ENCODE measurements at regions not wholly inside any gene's neighbourhood (a gene's known extent, or its start where the extent isn't known, plus 50 kb on each side); places are given as distances from the start of the nearest gene placed in this dataset.

DNA sequence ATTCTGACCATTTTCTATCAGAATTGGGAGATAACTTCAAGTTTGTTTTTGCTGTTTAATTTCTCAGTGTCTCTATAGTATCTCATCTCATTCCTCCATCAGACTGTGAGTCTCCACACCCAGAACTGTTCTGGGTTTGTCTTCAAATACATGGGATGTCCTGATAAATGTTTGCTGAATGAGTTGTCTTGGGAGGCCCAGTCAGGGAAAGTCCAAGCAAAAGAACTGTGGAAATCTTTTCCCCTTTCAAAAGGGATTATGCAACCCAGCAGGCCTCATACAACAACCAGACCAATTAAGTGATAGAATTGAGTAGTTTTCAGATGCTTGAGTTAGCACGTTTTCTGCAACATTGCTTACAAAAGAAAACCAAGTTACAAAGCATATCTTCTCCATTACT, 324.4 kb downstream of the BRINP1 start:
- H3K4me3 ChIP-seq = no peak overlapping the region
- TF ChIP-seq, protein P1, sequence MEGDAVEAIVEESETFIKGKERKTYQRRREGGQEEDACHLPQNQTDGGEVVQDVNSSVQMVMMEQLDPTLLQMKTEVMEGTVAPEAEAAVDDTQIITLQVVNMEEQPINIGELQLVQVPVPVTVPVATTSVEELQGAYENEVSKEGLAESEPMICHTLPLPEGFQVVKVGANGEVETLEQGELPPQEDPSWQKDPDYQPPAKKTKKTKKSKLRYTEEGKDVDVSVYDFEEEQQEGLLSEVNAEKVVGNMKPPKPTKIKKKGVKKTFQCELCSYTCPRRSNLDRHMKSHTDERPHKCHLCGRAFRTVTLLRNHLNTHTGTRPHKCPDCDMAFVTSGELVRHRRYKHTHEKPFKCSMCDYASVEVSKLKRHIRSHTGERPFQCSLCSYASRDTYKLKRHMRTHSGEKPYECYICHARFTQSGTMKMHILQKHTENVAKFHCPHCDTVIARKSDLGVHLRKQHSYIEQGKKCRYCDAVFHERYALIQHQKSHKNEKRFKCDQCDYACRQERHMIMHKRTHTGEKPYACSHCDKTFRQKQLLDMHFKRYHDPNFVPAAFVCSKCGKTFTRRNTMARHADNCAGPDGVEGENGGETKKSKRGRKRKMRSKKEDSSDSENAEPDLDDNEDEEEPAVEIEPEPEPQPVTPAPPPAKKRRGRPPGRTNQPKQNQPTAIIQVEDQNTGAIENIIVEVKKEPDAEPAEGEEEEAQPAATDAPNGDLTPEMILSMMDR (conservative IDR thresholded peaks at IDR 0.05; ENCODE audit: low read depth in 2 of 2) = no peak
- TF ChIP-seq, protein P2, sequence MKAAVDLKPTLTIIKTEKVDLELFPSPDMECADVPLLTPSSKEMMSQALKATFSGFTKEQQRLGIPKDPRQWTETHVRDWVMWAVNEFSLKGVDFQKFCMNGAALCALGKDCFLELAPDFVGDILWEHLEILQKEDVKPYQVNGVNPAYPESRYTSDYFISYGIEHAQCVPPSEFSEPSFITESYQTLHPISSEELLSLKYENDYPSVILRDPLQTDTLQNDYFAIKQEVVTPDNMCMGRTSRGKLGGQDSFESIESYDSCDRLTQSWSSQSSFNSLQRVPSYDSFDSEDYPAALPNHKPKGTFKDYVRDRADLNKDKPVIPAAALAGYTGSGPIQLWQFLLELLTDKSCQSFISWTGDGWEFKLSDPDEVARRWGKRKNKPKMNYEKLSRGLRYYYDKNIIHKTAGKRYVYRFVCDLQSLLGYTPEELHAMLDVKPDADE (IDR thresholded peaks at IDR 0.05) = no peak
- H3K36me3 Mint-ChIP-seq (ENCODE audit: low read depth) = no peaks in the 10 kb centered on the region
- 0 out of 2 replicates have a peak, but pooled peaks cover 4% of the 10 kb centered on the region for H3F3A ChIP-seq (replicated peaks; ENCODE audit: low read depth)
- H2AFZ ChIP-seq = peak overlapping the region; percentile 83; the same call in 1 of the 2 replicates
- 0 out of 3 replicates have a peak, but pooled peaks cover 3% of the 10 kb centered on the region for H3K9me3 Mint-ChIP-seq
- no peaks in the 10 kb centered on the region for H3K27me3 ChIP-seq (ENCODE audit: insufficient read depth)
- DNase-seq (ENCODE audit: low spot score) (no peak), ATAC-seq (no peak)
- H3K4me1 Mint-ChIP-seq = peaks cover 24% of the 10 kb centered on the region
- H3K4me1 ChIP-seq (ENCODE audit: insufficient read depth) = peaks cover 20% of the 10 kb centered on the region; the same call in 1 of the 2 replicates
- no peaks in the 10 kb centered on the region for H3K79me2 ChIP-seq (replicated peaks; ENCODE audit: insufficient read depth)
- no peak overlapping the region for H3K4me3 Mint-ChIP-seq
- no peaks in the 10 kb centered on the region for H3K36me3 ChIP-seq (ENCODE audit: insufficient read depth)
- no peak overlapping the region for H3K27ac ChIP-seq (ENCODE audit: low read depth)
- H3K27ac Mint-ChIP-seq = no peak overlapping the region
- no peaks in the 10 kb centered on the region for H4K20me1 ChIP-seq (replicated peaks; ENCODE audit: insufficient read depth)
- no peaks in the 10 kb centered on the region for H3K9me2 ChIP-seq (ENCODE audit: insufficient read depth)
- no peaks in the 10 kb centered on the region for H3K27me3 Mint-ChIP-seq (ENCODE audit: insufficient read depth, low read depth, poor library complexity)
- H3K4me2 ChIP-seq = no peak overlapping the region

DNA sequence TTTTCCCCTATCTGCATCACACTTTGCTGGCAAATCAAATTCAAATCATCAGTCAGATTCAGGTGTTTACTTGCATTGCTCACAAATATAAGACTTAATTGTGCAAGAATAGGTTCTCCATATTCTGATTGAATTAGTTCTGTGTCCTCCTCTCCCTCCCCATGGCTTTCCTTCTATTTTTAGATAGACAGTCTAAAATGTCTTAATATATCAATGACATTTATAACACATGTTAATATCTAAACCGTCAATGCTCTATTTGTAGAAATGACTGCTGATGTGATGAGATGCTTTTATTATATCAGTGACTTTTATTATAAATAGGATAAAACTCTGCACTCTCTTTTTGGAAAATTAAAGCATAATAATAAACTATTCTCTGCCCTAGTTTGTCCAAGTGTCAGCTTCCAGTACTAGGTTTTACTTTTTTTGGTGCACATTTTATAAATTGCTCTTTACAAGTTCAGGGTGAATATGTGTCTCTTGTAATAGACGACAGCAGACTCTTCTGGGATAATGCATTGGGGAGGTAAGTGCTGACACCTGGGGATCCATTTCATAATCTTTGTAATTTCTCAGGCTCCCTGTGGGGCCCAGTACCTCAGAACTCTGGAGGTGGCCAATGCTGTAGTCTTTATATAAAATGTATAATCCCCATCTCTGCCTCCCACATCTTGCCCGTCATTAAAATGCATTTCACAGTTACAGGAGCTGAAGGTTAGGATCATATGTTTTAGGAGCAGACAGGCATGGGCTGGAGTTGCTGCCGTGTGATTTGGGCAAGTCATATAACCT, 321.5 kb downstream of the BRINP1 start:
- Histone ChIP-seq H3K27me3 (ENCODE audit: insufficient read depth) (no peaks in the 10 kb centered on the region), H3K9me2 (ENCODE audit: insufficient read depth) (no peaks in the 10 kb centered on the region), H3F3A (replicated peaks; ENCODE audit: low read depth) (0 out of 2 replicates have a peak, but pooled peaks cover 4% of the 10 kb centered on the region), H3K4me3 (no peak overlapping the region), H2AFZ (no peak overlapping the region), H3K36me3 (ENCODE audit: insufficient read depth) (no peaks in the 10 kb centered on the region), H4K20me1 (replicated peaks; ENCODE audit: insufficient read depth) (no peaks in the 10 kb centered on the region), H3K4me2 (no peak overlapping the region), H3K4me1 (ENCODE audit: insufficient read depth) (peaks cover 20% of the 10 kb centered on the region; the same call in 1 of the 2 replicates), H3K27ac (ENCODE audit: low read depth) (no peak overlapping the region), H3K79me2 (replicated peaks; ENCODE audit: insufficient read depth) (no peaks in the 10 kb centered on the region)
- no peaks in the 10 kb centered on the region for H3K9me3 Mint-ChIP-seq
- H3K36me3 Mint-ChIP-seq (ENCODE audit: low read depth) = no peaks in the 10 kb centered on the region
- ATAC-seq = no peak
- peaks cover 1% of the 10 kb centered on the region for H3K27me3 Mint-ChIP-seq (ENCODE audit: insufficient read depth, low read depth, poor library complexity)
- peaks cover 32% of the 10 kb centered on the region for H3K4me1 Mint-ChIP-seq
- TF ChIP-seq ZNF114 (CRISPR knock-in tag; IDR thresholded peaks at IDR 0.05) (no peak), EZH2phosphoT487 (IDR thresholded peaks at IDR 0.05; ENCODE audit: unreplicated experiment) (no peak), NANOG (IDR thresholded peaks at IDR 0.05; ENCODE audit: borderline replicate concordance) (no peak)
- TF ChIP-seq, protein P3, sequence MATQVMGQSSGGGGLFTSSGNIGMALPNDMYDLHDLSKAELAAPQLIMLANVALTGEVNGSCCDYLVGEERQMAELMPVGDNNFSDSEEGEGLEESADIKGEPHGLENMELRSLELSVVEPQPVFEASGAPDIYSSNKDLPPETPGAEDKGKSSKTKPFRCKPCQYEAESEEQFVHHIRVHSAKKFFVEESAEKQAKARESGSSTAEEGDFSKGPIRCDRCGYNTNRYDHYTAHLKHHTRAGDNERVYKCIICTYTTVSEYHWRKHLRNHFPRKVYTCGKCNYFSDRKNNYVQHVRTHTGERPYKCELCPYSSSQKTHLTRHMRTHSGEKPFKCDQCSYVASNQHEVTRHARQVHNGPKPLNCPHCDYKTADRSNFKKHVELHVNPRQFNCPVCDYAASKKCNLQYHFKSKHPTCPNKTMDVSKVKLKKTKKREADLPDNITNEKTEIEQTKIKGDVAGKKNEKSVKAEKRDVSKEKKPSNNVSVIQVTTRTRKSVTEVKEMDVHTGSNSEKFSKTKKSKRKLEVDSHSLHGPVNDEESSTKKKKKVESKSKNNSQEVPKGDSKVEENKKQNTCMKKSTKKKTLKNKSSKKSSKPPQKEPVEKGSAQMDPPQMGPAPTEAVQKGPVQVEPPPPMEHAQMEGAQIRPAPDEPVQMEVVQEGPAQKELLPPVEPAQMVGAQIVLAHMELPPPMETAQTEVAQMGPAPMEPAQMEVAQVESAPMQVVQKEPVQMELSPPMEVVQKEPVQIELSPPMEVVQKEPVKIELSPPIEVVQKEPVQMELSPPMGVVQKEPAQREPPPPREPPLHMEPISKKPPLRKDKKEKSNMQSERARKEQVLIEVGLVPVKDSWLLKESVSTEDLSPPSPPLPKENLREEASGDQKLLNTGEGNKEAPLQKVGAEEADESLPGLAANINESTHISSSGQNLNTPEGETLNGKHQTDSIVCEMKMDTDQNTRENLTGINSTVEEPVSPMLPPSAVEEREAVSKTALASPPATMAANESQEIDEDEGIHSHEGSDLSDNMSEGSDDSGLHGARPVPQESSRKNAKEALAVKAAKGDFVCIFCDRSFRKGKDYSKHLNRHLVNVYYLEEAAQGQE (IDR thresholded peaks at IDR 0.05; ENCODE audit: unreplicated experiment) = no peak
- H3K27ac Mint-ChIP-seq = no peak overlapping the region
- no peak overlapping the region for H3K4me3 Mint-ChIP-seq
- DNase-seq (ENCODE audit: low spot score) = no peak

Measured in GM23338 (cell line).